Loucy (cell line): ENCODE measurements at regions not wholly inside any gene's neighbourhood (a gene's known extent, or its start where the extent isn't known, plus 50 kb on each side); places are given as distances from the start of the nearest gene placed in this dataset.

Experiments used
- CTCF ChIP-seq: fragments of 200-600 bp; sonication (generic); conservative IDR thresholded peaks from 2 replicates; pipeline ENCODE4 v1.5.1; 2014; ENCODE audit warnings: mild to moderate bottlenecking, antibody characterized with exemption, low read length
- EZH2phosphoT487 ChIP-seq: fragments of 200-600 bp; IDR thresholded peaks from 2 replicates; pipeline ENCODE4 v1.6.1; 2018; ENCODE audit warnings: antibody characterized with exemption, mild to moderate bottlenecking, moderate library complexity, borderline replicate concordance

DNA sequence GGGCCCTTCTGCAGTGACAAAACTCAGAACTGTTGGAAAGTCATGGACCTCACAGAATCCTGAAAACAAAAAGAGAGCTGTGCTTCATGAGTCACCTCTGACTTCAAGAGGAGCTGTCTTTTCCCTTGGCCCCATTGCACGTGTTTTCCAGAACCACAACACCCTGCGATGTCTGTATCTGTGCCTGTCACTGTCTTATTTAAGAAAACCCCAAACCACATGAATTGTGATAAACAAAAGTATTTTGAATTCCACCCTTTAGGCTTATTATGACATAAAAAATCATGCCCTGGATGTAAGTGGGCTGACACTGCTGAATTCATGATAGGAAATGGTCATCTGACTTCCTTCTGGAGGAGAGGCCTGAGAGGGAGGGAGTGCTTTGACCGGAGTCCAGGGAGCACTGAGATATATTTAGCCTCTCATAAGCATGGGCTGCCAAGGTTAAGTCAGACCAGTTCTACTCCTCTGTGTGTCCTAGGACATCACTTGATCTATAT is 96.4 kb upstream of the DUSP22 start:
- TF ChIP-seq EZH2phosphoT487 (no peak), CTCF (no peak)
